ENCODE measurements at regions not wholly inside any gene's neighbourhood (a gene's known extent, or its start where the extent isn't known, plus 50 kb on each side); places are given as distances from the start of the nearest gene placed in this dataset.

DNA sequence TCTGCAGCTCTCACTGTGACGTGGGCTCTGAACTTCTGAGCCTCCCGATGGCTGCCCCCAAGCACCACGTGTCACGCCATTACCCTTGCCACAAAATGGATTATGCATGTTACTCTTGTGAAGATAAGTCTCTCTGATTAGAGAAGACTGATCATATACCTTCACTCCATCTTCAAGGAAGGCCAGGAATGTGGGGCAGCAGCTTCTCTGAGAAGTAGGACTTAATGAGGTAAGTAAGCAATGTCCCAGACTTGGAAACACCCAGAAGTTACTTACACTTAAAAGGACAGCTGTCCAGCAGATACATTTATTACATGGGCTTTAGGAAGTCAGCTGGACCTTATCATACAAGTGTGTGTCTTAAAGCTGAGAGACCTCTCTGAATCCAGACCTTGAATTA, 155.0 kb downstream of the FGF1 start (continued):
- TF ChIP-seq, protein P1, sequence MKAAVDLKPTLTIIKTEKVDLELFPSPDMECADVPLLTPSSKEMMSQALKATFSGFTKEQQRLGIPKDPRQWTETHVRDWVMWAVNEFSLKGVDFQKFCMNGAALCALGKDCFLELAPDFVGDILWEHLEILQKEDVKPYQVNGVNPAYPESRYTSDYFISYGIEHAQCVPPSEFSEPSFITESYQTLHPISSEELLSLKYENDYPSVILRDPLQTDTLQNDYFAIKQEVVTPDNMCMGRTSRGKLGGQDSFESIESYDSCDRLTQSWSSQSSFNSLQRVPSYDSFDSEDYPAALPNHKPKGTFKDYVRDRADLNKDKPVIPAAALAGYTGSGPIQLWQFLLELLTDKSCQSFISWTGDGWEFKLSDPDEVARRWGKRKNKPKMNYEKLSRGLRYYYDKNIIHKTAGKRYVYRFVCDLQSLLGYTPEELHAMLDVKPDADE (IDR thresholded peaks at IDR 0.05): no peak
- TF ChIP-seq, protein P2, sequence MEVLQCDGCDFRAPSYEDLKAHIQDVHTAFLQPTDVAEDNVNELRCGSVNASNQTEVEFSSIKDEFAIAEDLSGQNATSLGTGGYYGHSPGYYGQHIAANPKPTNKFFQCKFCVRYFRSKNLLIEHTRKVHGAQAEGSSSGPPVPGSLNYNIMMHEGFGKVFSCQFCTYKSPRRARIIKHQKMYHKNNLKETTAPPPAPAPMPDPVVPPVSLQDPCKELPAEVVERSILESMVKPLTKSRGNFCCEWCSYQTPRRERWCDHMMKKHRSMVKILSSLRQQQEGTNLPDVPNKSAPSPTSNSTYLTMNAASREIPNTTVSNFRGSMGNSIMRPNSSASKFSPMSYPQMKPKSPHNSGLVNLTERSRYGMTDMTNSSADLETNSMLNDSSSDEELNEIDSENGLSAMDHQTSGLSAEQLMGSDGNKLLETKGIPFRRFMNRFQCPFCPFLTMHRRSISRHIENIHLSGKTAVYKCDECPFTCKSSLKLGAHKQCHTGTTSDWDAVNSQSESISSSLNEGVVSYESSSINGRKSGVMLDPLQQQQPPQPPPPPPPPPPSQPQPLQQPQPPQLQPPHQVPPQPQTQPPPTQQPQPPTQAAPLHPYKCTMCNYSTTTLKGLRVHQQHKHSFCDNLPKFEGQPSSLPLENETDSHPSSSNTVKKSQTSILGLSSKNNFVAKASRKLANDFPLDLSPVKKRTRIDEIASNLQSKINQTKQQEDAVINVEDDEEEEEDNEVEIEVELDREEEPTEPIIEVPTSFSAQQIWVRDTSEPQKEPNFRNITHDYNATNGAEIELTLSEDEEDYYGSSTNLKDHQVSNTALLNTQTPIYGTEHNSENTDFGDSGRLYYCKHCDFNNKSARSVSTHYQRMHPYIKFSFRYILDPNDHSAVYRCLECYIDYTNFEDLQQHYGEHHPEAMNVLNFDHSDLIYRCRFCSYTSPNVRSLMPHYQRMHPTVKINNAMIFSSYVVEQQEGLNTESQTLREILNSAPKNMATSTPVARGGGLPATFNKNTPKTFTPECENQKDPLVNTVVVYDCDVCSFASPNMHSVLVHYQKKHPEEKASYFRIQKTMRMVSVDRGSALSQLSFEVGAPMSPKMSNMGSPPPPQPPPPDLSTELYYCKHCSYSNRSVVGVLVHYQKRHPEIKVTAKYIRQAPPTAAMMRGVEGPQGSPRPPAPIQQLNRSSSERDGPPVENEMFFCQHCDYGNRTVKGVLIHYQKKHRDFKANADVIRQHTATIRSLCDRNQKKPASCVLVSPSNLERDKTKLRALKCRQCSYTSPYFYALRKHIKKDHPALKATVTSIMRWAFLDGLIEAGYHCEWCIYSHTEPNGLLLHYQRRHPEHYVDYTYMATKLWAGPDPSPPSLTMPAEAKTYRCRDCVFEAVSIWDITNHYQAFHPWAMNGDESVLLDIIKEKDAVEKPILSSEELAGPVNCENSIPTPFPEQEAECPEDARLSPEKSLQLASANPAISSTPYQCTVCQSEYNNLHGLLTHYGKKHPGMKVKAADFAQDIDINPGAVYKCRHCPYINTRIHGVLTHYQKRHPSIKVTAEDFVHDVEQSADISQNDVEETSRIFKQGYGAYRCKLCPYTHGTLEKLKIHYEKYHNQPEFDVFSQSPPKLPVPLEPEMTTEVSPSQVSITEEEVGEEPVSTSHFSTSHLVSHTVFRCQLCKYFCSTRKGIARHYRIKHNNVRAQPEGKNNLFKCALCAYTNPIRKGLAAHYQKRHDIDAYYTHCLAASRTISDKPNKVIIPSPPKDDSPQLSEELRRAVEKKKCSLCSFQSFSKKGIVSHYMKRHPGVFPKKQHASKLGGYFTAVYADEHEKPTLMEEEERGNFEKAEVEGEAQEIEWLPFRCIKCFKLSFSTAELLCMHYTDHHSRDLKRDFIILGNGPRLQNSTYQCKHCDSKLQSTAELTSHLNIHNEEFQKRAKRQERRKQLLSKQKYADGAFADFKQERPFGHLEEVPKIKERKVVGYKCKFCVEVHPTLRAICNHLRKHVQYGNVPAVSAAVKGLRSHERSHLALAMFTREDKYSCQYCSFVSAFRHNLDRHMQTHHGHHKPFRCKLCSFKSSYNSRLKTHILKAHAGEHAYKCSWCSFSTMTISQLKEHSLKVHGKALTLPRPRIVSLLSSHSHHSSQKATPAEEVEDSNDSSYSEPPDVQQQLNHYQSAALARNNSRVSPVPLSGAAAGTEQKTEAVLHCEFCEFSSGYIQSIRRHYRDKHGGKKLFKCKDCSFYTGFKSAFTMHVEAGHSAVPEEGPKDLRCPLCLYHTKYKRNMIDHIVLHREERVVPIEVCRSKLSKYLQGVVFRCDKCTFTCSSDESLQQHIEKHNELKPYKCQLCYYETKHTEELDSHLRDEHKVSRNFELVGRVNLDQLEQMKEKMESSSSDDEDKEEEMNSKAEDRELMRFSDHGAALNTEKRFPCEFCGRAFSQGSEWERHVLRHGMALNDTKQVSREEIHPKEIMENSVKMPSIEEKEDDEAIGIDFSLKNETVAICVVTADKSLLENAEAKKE (CRISPR knock-in tag; IDR thresholded peaks at IDR 0.05): no peak
- TF ChIP-seq EZH2 (IDR thresholded peaks at IDR 0.05; ENCODE audit: low read depth, unreplicated experiment): no peak

DNA sequence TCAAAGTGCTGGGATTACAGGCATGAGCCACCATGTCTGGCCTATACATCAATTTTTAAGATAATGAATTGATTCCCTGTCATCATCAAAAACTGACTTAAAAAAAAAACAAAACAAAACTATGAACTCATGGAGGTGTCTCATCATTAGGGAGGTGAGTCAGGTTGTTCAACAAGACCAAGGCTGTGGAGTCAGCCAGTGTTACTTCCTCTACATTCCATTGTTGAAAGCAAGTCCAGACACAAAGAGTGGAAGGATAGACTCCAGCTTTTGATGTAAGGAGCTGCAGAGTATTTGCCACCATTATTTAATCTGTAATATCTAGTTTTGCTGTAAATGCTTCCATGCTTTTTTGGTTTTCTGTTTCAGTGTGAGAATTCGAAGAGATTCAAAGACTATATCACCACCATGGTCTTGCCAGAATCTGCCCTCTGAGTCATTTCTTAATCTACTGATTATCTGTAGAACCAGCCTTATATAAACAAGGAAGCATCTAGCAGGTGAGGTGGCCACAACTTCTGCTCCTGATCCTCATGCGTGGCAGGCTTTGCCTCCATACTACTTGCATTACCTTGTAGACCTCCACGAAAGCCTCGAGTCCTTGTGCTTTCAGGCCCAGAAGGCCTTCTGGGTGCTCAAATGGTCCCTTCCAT, 156.1 kb downstream of the FGF1 start:
- H3K27ac Mint-ChIP-seq: no peak overlapping the region
- no peak overlapping the region for H3K4me3 Mint-ChIP-seq

More for the DNA sequence above, 156.1 kb downstream of the FGF1 start:
- Histone ChIP-seq H3K27me3 (ENCODE audit: insufficient read depth) (no peaks in the 10 kb centered on the region), H2AFZ (no peak overlapping the region), H3K4me1 (ENCODE audit: insufficient read depth) (no peaks in the 10 kb centered on the region), H3K9me2 (ENCODE audit: insufficient read depth) (peaks cover 3% of the 10 kb centered on the region; the same call in 1 of the 2 replicates), H3K27ac (ENCODE audit: low read depth) (no peak overlapping the region), H3K4me2 (no peak overlapping the region), H4K20me1 (replicated peaks; ENCODE audit: insufficient read depth) (no peaks in the 10 kb centered on the region), H3K79me2 (replicated peaks; ENCODE audit: insufficient read depth) (no peaks in the 10 kb centered on the region), H3F3A (replicated peaks; ENCODE audit: low read depth) (no peaks in the 10 kb centered on the region), H3K36me3 (ENCODE audit: insufficient read depth) (no peaks in the 10 kb centered on the region), H3K4me3 (no peak overlapping the region)
- ATAC-seq (no peak), DNase-seq (ENCODE audit: low spot score) (no peak)
- H3K27me3 Mint-ChIP-seq (ENCODE audit: insufficient read depth, low read depth, poor library complexity): no peaks in the 10 kb centered on the region
- peaks cover 10% of the 10 kb centered on the region for H3K36me3 Mint-ChIP-seq (ENCODE audit: low read depth)
- peaks cover 10% of the 10 kb centered on the region for H3K9me3 Mint-ChIP-seq
- TF ChIP-seq POLR2AphosphoS5 (IDR thresholded peaks at IDR 0.05; ENCODE audit: low read depth): no peak
- H3K4me1 Mint-ChIP-seq: peaks cover 3% of the 10 kb centered on the region; the same call in 1 of the 3 replicates
